ENCODE measurements at regions not wholly inside any gene's neighbourhood (a gene's known extent, or its start where the extent isn't known, plus 50 kb on each side); places are given as distances from the start of the nearest gene placed in this dataset.

GRCh38 chr14:71296184-71296583, 388.9 kb downstream of the PCNX1 start:
- Histone ChIP-seq H2AFZ (ENCODE audit: low read length) (no peak overlapping the region), H3K79me2 (ENCODE audit: insufficient read depth, low read length) (no peaks in the 10 kb centered on the region), H3K9me2 (ENCODE audit: low read depth, low read length) (no peaks in the 10 kb centered on the region), H3K9me3 (ENCODE audit: low read length) (peaks cover 2% of the 10 kb centered on the region; the same call in 1 of the 2 replicates), H3K27me3 (ENCODE audit: insufficient read depth, low read length) (no peaks in the 10 kb centered on the region), H4K20me1 (ENCODE audit: insufficient read depth, low read length) (no peaks in the 10 kb centered on the region), H3K4me1 (ENCODE audit: insufficient read depth, low read length, severe bottlenecking) (no peaks in the 10 kb centered on the region), H3K4me3 (ENCODE audit: low read depth, low read length, poor library complexity, severe bottlenecking) (no peak overlapping the region), H3K36me3 (ENCODE audit: insufficient read depth, low read length) (no peaks in the 10 kb centered on the region), H3K4me2 (ENCODE audit: low read length) (no peak overlapping the region), H3K9ac (ENCODE audit: low read length) (no peak overlapping the region), H3K27ac (ENCODE audit: low read depth, low read length, poor library complexity, severe bottlenecking) (no peak overlapping the region), H3F3A (ENCODE audit: insufficient read depth, low read length) (no peaks in the 10 kb centered on the region)
- TF ChIP-seq CTCF (IDR thresholded peaks at IDR 0.05; ENCODE audit: low read length), result no peak
- no peak for TF ChIP-seq EZH2 (IDR thresholded peaks at IDR 0.05; ENCODE audit: borderline replicate concordance, low read length)

- Histone ChIP-seq H4K20me1 (ENCODE audit: insufficient read depth, low read length) (no peaks in the 10 kb centered on the region), H3K9me2 (ENCODE audit: low read depth, low read length) (no peaks in the 10 kb centered on the region), H2AFZ (ENCODE audit: low read length) (no peak overlapping the region), H3K4me3 (ENCODE audit: low read depth, low read length, poor library complexity, severe bottlenecking) (no peak overlapping the region), H3K79me2 (ENCODE audit: insufficient read depth, low read length) (no peaks in the 10 kb centered on the region), H3K36me3 (ENCODE audit: insufficient read depth, low read length) (no peaks in the 10 kb centered on the region), H3K27me3 (ENCODE audit: insufficient read depth, low read length) (no peaks in the 10 kb centered on the region), H3K9ac (ENCODE audit: low read length) (no peak overlapping the region), H3K4me1 (ENCODE audit: insufficient read depth, low read length, severe bottlenecking) (no peaks in the 10 kb centered on the region), H3F3A (ENCODE audit: insufficient read depth, low read length) (no peaks in the 10 kb centered on the region), H3K9me3 (ENCODE audit: low read length) (peaks cover 12% of the 10 kb centered on the region; the same call in 1 of the 2 replicates), H3K27ac (ENCODE audit: low read depth, low read length, poor library complexity, severe bottlenecking) (no peak overlapping the region), H3K4me2 (ENCODE audit: low read length) (no peak overlapping the region)
- TF ChIP-seq CTCF (IDR thresholded peaks at IDR 0.05; ENCODE audit: low read length) (no peak), EZH2 (IDR thresholded peaks at IDR 0.05; ENCODE audit: borderline replicate concordance, low read length) (no peak)
Measured at GRCh38 chr14:71300566-71301330, 393.5 kb downstream of the PCNX1 start.

- Histone ChIP-seq H3F3A (ENCODE audit: insufficient read depth, low read length) (no peaks in the 10 kb centered on the region), H3K4me3 (ENCODE audit: low read depth, low read length, poor library complexity, severe bottlenecking) (no peak overlapping the region), H3K27me3 (ENCODE audit: insufficient read depth, low read length) (no peaks in the 10 kb centered on the region), H3K4me2 (ENCODE audit: low read length) (no peak overlapping the region), H3K4me1 (ENCODE audit: insufficient read depth, low read length, severe bottlenecking) (no peaks in the 10 kb centered on the region), H3K9me3 (ENCODE audit: low read length) (peaks cover 15% of the 10 kb centered on the region; the same call in 1 of the 2 replicates), H3K36me3 (ENCODE audit: insufficient read depth, low read length) (no peaks in the 10 kb centered on the region), H2AFZ (ENCODE audit: low read length) (no peak overlapping the region), H4K20me1 (ENCODE audit: insufficient read depth, low read length) (no peaks in the 10 kb centered on the region), H3K79me2 (ENCODE audit: insufficient read depth, low read length) (no peaks in the 10 kb centered on the region), H3K27ac (ENCODE audit: low read depth, low read length, poor library complexity, severe bottlenecking) (no peak overlapping the region), H3K9me2 (ENCODE audit: low read depth, low read length) (no peaks in the 10 kb centered on the region), H3K9ac (ENCODE audit: low read length) (no peak overlapping the region)
- TF ChIP-seq EZH2 (IDR thresholded peaks at IDR 0.05; ENCODE audit: borderline replicate concordance, low read length) (no peak), CTCF (IDR thresholded peaks at IDR 0.05; ENCODE audit: low read length) (no peak)
Measured at GRCh38 chr14:71301611-71302010, 394.4 kb downstream of the PCNX1 start.

Measured in OCI-LY1 (cell line).